GM10266 (cell line): ENCODE measurements at regions not wholly inside any gene's neighbourhood (a gene's known extent, or its start where the extent isn't known, plus 50 kb on each side); places are given as distances from the start of the nearest gene placed in this dataset.

ENCODE experiments used
- DNase-seq: peaks from one replicate; pipeline ENCODE4 v3.0.0; 2012; ENCODE audit errors: extremely low spot score
- TF ChIP-seq, protein P1 (sequence below): IDR thresholded peaks from 2 replicates; pipeline ENCODE4 v1.5.1; 2012; ENCODE audit warnings: mild to moderate bottlenecking, low read depth; ENCODE audit not compliant: control insufficient read depth, insufficient read depth; ENCODE audit errors: missing control alignments

DNA sequence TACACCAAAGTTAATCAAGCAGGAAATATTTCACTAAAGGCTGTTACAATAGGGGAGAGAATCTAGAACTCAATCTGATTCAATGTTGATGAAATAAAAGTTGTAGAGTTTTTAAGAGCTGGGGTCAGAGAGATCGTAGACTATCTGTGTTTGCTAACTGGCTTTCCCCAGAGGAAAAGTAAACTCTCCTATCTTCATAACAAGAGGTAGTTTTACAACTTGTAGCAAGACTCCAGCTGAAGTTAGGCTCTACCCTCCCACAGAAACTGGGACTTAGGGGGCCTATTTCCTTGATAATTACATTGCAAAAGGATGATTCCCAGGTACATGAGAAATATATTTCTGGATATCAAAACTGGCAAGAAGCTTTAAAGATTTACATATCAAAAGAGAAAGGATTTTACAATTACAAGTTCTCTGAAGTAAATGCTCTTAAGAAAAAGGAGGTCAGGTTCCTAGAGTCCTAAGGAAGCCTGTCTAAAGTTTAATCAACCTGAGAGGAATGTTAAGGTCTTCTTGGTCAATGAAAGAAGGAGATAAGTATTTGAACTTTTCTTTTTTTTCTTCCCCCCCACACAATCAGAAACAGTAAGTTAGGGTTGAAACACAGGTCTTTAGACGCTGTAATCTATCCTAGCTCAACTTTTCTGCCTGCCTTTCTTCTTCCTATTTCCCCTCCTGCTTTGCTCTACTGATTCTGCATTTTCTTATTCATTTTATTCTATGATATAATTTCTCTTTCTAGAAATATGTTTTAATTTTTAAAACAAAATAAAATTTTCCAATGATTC is 692.2 kb upstream of the LINC00305 start:
- no peak for DNase-seq
- TF ChIP-seq, protein P1, sequence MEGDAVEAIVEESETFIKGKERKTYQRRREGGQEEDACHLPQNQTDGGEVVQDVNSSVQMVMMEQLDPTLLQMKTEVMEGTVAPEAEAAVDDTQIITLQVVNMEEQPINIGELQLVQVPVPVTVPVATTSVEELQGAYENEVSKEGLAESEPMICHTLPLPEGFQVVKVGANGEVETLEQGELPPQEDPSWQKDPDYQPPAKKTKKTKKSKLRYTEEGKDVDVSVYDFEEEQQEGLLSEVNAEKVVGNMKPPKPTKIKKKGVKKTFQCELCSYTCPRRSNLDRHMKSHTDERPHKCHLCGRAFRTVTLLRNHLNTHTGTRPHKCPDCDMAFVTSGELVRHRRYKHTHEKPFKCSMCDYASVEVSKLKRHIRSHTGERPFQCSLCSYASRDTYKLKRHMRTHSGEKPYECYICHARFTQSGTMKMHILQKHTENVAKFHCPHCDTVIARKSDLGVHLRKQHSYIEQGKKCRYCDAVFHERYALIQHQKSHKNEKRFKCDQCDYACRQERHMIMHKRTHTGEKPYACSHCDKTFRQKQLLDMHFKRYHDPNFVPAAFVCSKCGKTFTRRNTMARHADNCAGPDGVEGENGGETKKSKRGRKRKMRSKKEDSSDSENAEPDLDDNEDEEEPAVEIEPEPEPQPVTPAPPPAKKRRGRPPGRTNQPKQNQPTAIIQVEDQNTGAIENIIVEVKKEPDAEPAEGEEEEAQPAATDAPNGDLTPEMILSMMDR: no peak

DNA sequence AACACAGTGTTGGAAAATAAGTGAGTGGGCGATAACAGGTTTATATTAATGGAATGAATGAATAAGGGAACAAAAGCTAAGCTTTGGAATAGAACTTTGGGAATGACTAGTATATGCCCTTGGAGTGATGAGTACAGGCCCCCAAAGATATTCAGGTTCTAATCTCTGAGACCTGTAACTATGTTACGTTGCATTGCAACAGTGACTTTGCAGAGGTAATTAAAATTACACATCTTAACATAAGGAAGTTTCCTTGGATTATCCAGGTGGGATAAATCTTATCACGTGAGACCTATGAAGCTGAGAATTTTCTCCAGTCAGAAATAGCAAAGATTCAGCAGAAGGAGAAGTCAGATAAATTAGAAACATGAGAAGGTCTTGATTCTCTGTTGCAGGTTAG is 661.5 kb upstream of the LINC00305 start:
- TF ChIP-seq, protein P1: no peak

DNA sequence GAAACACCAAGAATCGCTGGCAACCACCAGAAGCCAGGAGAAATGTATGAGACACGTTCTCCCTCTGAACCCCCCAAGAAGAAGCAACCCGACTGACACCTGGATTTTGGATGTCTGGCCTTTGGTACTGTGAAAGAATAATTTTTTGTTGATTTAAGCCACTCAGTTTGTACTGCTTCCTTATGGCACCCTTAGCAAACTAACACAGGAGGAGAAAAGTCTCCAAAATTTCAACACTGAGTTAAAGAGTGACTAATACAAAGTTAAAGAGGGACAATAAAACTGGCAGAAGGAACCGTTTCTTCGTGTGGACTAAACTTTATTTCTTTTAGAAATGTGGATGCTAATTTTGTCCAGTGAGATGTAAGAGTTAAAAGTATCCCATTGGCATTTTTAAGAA is 660.9 kb upstream of the LINC00305 start:
- TF ChIP-seq, protein P1: no peak
- DNase-seq: no peak

More for the DNA sequence above, 661.5 kb upstream of the LINC00305 start:
- DNase-seq: no peak

- TF ChIP-seq, protein P1: no peak
- DNase-seq: no peak
Measured at GRCh38 chr18:64807560-64807959, 658.7 kb upstream of the LINC00305 start.

DNA sequence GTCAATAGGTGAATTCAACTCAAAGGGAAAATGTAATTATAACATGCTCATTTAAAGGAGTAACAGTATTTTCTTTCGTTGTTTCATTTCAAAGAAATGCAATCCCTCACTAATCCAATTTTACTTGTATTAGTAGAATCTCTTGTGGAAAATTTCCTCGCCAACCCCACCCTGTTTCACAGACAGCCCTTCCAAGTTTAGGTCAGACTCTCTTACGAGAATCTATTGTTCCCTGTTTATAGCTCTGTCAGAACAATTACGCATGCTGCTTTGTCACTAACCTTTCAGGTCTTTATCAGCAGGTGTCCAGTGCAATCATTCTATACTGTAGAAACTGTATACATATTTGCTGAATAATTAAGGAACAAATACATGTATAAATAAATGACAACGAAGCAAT is 657.8 kb upstream of the LINC00305 start:
- DNase-seq: no peak
- TF ChIP-seq, protein P1: no peak

DNA sequence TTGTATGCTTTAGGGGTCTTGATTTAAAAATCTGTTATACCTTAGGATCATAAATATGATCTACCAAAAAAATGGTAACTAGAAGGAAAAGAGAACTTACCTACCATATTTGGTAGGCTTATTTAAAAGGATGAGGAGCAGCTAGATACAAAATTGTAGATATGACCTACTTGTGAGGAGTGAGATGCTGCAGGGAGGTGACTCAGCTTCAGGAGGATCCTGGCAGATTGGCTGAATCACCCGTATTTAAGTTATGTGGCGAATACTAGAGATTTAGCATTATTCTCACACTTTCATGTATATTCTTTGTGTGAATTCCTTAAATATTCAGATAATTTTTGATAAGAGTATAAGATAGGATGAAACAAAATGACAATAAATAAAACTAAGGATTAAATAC is 657.3 kb upstream of the LINC00305 start:
- DNase-seq: no peak
- TF ChIP-seq, protein P1: no peak

- no peak for DNase-seq
- TF ChIP-seq, protein P1: no peak
Measured at GRCh38 chr18:64803471-64803870, 654.6 kb upstream of the LINC00305 start.
